Activated CD4-positive, alpha-beta memory T cell treated with anti-CD3 and anti-CD28 coated beads for 36 hours (primary cell): ENCODE measurements at regions not wholly inside any gene's neighbourhood (a gene's known extent, or its start where the extent isn't known, plus 50 kb on each side); places are given as distances from the start of the nearest gene placed in this dataset.
"Not testable (repeated sequence)": the region's sequence is repeated elsewhere in the genome, so short reads cannot be mapped to it uniquely, and the experiment has no call there.

Experiments
- CTCF ChIA-PET: fragments of 350-600 bp; sonication (Branson Sonifier 250); formaldehyde crosslinking; loops from one replicate; lab custom pipeline; 2021; ENCODE audit warnings: antibody characterized with exemption, inconsistent platforms; lab: Charles Lee
- POLR2A ChIA-PET: fragments of 350-600 bp; sonication (Branson Sonifier 250); formaldehyde crosslinking; loops from one replicate; lab custom pipeline; 2021; ENCODE audit warnings: antibody characterized with exemption; lab: Charles Lee
- DNase-seq: peaks from one replicate; pipeline ENCODE4 v3.0.0-alpha.2; 2020
- H3K27ac Mint-ChIP-seq: one replicate; pipeline ENCODE4 v1.8.0; 2021; ENCODE audit warnings: mixed read lengths
- H3K27me3 Mint-ChIP-seq: one replicate; pipeline ENCODE4 v1.8.0; 2021; ENCODE audit warnings: mixed read lengths
- H3K36me3 Mint-ChIP-seq: one replicate; pipeline ENCODE4 v1.8.0; 2021; ENCODE audit warnings: mixed read lengths
- H3K4me1 Mint-ChIP-seq: one replicate; pipeline ENCODE4 v1.8.0; 2021; ENCODE audit warnings: low read depth, mixed read lengths
- H3K4me3 Mint-ChIP-seq: one replicate; pipeline ENCODE4 v1.8.0; 2021; ENCODE audit warnings: mild to moderate bottlenecking, mixed read lengths
- H3K9me3 Mint-ChIP-seq: one replicate; pipeline ENCODE4 v1.8.0; 2021; ENCODE audit warnings: mixed read lengths
- intact Hi-C: fragments of 100-400 bp; cut with micrococcal nuclease; formaldehyde crosslinking; loops from one replicate; pipeline ENCODE4 v1.15.1; 2023

GRCh38 chr22:27247701-27248434, 553.7 kb downstream of the MN1 start:
- ChIA-PET POLR2A (no interaction called here), CTCF (no interaction called here)
- intact Hi-C loops, result no loop called here
- Mint-ChIP-seq H3K36me3 (no peaks in the 10 kb centered on the region), H3K4me3 (no peak overlapping the region), H3K9me3 (no peaks in the 10 kb centered on the region), H3K27me3 (no peaks in the 10 kb centered on the region), H3K27ac (no peak overlapping the region), H3K4me1 (peaks cover 2% of the 10 kb centered on the region)
- no peak for DNase-seq

GRCh38 chr22:27250418-27250817, 551.1 kb downstream of the MN1 start:
- Mint-ChIP-seq H3K4me3 (no peak overlapping the region), H3K27me3 (no peaks in the 10 kb centered on the region), H3K27ac (no peak overlapping the region), H3K36me3 (peaks cover 1% of the 10 kb centered on the region), H3K9me3 (peaks cover 12% of the 10 kb centered on the region), H3K4me1 (peaks cover 2% of the 10 kb centered on the region)
- intact Hi-C loops, result no loop called here
- no peak for DNase-seq
- CTCF ChIA-PET, result no interaction called here
- POLR2A ChIA-PET, result no interaction called here

- no peak for DNase-seq
- intact Hi-C loops, result no loop called here
These were observed 550.7 kb downstream of the MN1 start for GRCh38 chr22:27250886-27251285.

GRCh38 chr22:27251563-27251962, 550.0 kb downstream of the MN1 start:
- Mint-ChIP-seq H3K27me3 (no peaks in the 10 kb centered on the region), H3K36me3 (peaks cover 4% of the 10 kb centered on the region), H3K4me3 (no peak overlapping the region), H3K27ac (no peak overlapping the region), H3K9me3 (peaks cover 21% of the 10 kb centered on the region), H3K4me1 (peaks cover 2% of the 10 kb centered on the region)
- ChIA-PET POLR2A (no interaction called here), CTCF (no interaction called here)
- intact Hi-C loops, result no loop called here
- no peak for DNase-seq

More at GRCh38 chr22:27250886-27251285, 550.7 kb downstream of the MN1 start:
- POLR2A ChIA-PET, result no interaction called here
- Mint-ChIP-seq H3K4me3 (no peak overlapping the region), H3K27me3 (no peaks in the 10 kb centered on the region), H3K9me3 (peaks cover 16% of the 10 kb centered on the region), H3K27ac (no peak overlapping the region), H3K4me1 (peaks cover 2% of the 10 kb centered on the region), H3K36me3 (peaks cover 4% of the 10 kb centered on the region)
- CTCF ChIA-PET, result no interaction called here

- H3K9me3 Mint-ChIP-seq, result peaks cover 22% of the 10 kb centered on the region
These were observed 549.1 kb downstream of the MN1 start for GRCh38 chr22:27252282-27253049.

GRCh38 chr22:27253108-27253902, 548.3 kb downstream of the MN1 start:
- Mint-ChIP-seq H3K27me3 (no peaks in the 10 kb centered on the region), H3K36me3 (peaks cover 4% of the 10 kb centered on the region), H3K9me3 (peaks cover 22% of the 10 kb centered on the region), H3K4me1 (no peaks in the 10 kb centered on the region), H3K27ac (no peak overlapping the region), H3K4me3 (no peak overlapping the region)
- ChIA-PET CTCF (interaction anchor here (0.7 kb wide), 1 partner anchor 417 kb away, joined by 3 read pairs; no protein-coding TSS in a partner anchor), POLR2A (interaction anchor here (0.6 kb wide), 1 partner anchor 1313 kb away, joined by 3 read pairs; no protein-coding TSS in a partner anchor)
- intact Hi-C loops, result no loop called here
- no peak for DNase-seq

More at GRCh38 chr22:27252282-27253049, 549.1 kb downstream of the MN1 start:
- Mint-ChIP-seq H3K27ac (no peak overlapping the region), H3K4me3 (no peak overlapping the region), H3K36me3 (peaks cover 4% of the 10 kb centered on the region), H3K27me3 (no peaks in the 10 kb centered on the region), H3K4me1 (no peaks in the 10 kb centered on the region)
- POLR2A ChIA-PET, result interaction anchor here (0.6 kb wide), 1 partner anchor 1312 kb away, joined by 3 read pairs; no protein-coding TSS in a partner anchor
- CTCF ChIA-PET, result no interaction called here
- intact Hi-C loops, result no loop called here
- DNase-seq, result no peak

- H3K27me3 Mint-ChIP-seq, H3K4me1 Mint-ChIP-seq, intact Hi-C loops, CTCF ChIA-PET, H3K4me3 Mint-ChIP-seq, H3K27ac Mint-ChIP-seq, DNase-seq, POLR2A ChIA-PET, H3K36me3 Mint-ChIP-seq: not testable (repeated sequence)
- peaks cover 22% of the 10 kb centered on the region for H3K9me3 Mint-ChIP-seq
These were observed 547.5 kb downstream of the MN1 start for GRCh38 chr22:27254063-27254462.

- Mint-ChIP-seq H3K36me3 (peaks cover 4% of the 10 kb centered on the region), H3K4me1 (no peaks in the 10 kb centered on the region), H3K4me3 (no peak overlapping the region), H3K27me3 (peaks cover 2% of the 10 kb centered on the region), H3K9me3 (peaks cover 22% of the 10 kb centered on the region), H3K27ac (no peak overlapping the region)
- no peak for DNase-seq
- ChIA-PET POLR2A (no interaction called here), CTCF (no interaction called here)
- intact Hi-C loops, result no loop called here
These were observed 546.0 kb downstream of the MN1 start for GRCh38 chr22:27255580-27255979.

- Mint-ChIP-seq H3K27me3 (peaks cover 2% of the 10 kb centered on the region), H3K4me1 (no peaks in the 10 kb centered on the region), H3K9me3 (peaks cover 22% of the 10 kb centered on the region), H3K36me3 (peaks cover 4% of the 10 kb centered on the region), H3K27ac (no peak overlapping the region), H3K4me3 (no peak overlapping the region)
- ChIA-PET CTCF (no interaction called here), POLR2A (no interaction called here)
- intact Hi-C loops, result no loop called here
- no peak for DNase-seq
These were observed 543.6 kb downstream of the MN1 start for GRCh38 chr22:27257987-27258386.

- Mint-ChIP-seq H3K27me3 (peaks cover 2% of the 10 kb centered on the region), H3K36me3 (peaks cover 4% of the 10 kb centered on the region), H3K4me3 (no peak overlapping the region), H3K27ac (no peak overlapping the region), H3K9me3 (peaks cover 22% of the 10 kb centered on the region), H3K4me1 (no peaks in the 10 kb centered on the region)
- no peak for DNase-seq
- ChIA-PET POLR2A (no interaction called here), CTCF (no interaction called here)
- intact Hi-C loops, result no loop called here
These were observed 542.9 kb downstream of the MN1 start for GRCh38 chr22:27258616-27259172.

GRCh38 chr22:27259433-27259832, 542.1 kb downstream of the MN1 start:
- no peak for DNase-seq
- Mint-ChIP-seq H3K9me3 (peaks cover 19% of the 10 kb centered on the region), H3K4me1 (no peaks in the 10 kb centered on the region), H3K27ac (no peak overlapping the region), H3K36me3 (peaks cover 4% of the 10 kb centered on the region), H3K4me3 (no peak overlapping the region), H3K27me3 (peaks cover 6% of the 10 kb centered on the region)
- ChIA-PET CTCF (no interaction called here), POLR2A (no interaction called here)
- intact Hi-C loops, result no loop called here
